ENCODE measurements at regions not wholly inside any gene's neighbourhood (a gene's known extent, or its start where the extent isn't known, plus 50 kb on each side); places are given as distances from the start of the nearest gene placed in this dataset.
"Not testable (repeated sequence)": the region's sequence is repeated elsewhere in the genome, so short reads cannot be mapped to it uniquely, and the experiment has no call there.

DNA sequence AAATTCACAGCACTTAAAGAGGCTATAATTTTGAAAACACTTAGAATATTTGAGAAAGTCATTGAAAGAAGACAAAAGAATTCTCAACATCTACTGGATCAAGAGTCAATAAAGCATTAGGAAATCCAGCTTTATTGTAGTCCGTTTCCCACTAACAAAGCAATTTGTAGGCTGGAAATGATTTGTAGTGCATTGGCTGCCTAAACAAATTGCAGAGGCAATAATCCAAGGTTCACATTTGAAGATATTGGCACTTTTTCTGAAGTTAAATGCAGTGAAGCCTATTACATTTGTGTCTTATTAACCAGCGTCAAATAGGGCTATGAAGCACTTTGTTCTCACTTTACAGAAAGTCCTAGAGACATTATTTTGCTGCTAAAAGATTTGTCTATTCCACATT is 848.1 kb upstream of the SLITRK1 start:
- no peak for DNase-seq (ENCODE audit: insufficient read length, low spot score)
- no peak for FAIRE-seq
- TF ChIP-seq, protein P1, sequence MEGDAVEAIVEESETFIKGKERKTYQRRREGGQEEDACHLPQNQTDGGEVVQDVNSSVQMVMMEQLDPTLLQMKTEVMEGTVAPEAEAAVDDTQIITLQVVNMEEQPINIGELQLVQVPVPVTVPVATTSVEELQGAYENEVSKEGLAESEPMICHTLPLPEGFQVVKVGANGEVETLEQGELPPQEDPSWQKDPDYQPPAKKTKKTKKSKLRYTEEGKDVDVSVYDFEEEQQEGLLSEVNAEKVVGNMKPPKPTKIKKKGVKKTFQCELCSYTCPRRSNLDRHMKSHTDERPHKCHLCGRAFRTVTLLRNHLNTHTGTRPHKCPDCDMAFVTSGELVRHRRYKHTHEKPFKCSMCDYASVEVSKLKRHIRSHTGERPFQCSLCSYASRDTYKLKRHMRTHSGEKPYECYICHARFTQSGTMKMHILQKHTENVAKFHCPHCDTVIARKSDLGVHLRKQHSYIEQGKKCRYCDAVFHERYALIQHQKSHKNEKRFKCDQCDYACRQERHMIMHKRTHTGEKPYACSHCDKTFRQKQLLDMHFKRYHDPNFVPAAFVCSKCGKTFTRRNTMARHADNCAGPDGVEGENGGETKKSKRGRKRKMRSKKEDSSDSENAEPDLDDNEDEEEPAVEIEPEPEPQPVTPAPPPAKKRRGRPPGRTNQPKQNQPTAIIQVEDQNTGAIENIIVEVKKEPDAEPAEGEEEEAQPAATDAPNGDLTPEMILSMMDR (IDR thresholded peaks at IDR 0.05; ENCODE audit: insufficient read depth, missing control alignments) = no peak

DNA sequence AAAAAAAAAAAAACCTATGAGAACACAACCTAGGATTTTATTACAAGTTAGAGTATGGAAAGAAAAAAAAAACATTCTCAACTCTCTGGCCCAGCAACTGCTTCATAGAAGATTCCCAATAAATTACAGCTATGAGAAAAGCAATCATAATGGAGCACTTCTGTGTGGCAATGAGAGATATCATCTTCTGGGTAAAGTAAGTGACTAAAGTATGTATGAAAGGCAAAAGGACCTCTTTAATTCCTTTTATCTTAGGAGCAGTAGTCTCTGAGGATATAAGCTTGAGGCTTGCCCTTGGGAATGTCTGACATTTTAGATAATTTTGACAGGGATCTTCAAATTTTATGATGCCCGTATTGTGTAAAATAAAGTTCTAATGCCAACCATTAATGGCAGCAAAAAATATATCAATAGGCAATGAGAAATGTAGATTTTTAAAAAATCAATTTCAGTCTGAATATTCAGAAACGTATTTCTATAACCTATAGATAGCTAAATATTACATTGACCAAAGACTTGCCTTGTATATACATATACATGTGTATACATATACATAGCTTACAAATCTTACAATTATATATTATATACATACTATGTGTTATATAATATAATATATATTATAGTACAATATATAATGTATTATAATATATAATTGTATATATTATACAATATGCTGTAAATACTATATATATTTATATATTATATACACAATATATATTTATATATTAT is 823.9 kb upstream of the SLITRK1 start:
- FAIRE-seq (no peak), DNase-seq (ENCODE audit: insufficient read length, low spot score) (no peak)
- TF ChIP-seq, protein P1 (IDR thresholded peaks at IDR 0.05; ENCODE audit: insufficient read depth, missing control alignments) = no peak

DNA sequence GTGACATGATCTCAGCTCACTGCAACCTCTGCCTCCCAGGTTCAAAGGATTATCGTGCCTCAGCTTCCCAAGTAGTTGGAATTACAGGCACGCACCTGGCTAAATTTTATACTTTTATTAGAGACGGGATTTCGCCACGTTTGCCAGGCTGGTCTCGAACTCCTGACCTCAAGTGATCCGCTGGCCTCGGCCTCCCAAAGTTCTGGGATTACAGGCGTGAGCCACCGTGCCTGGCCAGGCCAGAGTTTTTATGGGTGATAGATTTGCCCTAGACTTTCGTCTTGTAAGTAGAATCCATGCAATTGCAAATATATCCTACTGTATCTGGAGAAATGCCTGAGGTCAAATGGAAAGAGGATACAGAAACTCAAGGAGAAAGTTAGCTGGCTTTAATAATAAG is 819.9 kb upstream of the SLITRK1 start:
- FAIRE-seq (no peak), DNase-seq (ENCODE audit: insufficient read length, low spot score) (no peak)
- TF ChIP-seq, protein P1 (IDR thresholded peaks at IDR 0.05; ENCODE audit: insufficient read depth, missing control alignments) = no peak

DNA sequence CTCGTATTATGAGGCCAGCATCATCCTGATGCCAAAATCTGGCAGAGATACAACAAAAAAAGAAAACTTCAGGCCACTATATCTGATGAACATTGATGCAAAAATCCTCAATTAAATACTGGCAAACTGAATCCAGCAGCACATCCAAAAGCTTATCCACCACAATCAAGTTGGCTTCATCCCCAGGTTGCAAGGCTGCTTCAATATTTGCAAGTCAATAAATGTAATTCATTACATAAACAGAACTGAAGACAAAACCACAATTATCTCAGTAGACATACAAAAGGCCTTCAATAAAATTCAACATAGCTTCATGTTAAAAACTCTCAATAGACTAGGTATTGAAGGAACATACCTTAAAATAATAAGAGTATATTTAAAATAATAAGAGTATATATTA is 815.3 kb upstream of the SLITRK1 start:
- not testable (repeated sequence) for DNase-seq (ENCODE audit: insufficient read length, low spot score); FAIRE-seq

DNA sequence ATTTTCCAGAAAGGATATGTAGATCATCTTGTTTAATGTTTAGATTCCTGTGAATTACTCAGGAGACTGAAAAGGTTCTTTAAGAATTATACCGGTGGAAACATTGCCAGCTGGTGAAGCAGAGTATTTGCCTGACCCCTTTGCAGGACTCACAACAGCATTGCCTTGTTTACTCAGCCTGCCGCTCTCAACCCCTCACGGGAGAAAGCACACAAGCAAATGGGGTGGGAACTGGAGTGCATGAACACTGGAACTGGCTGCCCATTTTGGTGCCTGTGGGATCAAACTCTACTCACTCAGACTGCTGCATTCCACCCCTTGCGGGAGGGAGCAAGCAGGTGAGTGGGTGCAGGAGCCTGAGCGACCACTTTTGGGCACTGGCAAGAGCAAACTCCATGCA is 804.7 kb upstream of the SLITRK1 start:
- DNase-seq (ENCODE audit: insufficient read length, low spot score) = no peak
- TF ChIP-seq, protein P1 (IDR thresholded peaks at IDR 0.05; ENCODE audit: insufficient read depth, missing control alignments) = no peak
- no peak for FAIRE-seq

DNA sequence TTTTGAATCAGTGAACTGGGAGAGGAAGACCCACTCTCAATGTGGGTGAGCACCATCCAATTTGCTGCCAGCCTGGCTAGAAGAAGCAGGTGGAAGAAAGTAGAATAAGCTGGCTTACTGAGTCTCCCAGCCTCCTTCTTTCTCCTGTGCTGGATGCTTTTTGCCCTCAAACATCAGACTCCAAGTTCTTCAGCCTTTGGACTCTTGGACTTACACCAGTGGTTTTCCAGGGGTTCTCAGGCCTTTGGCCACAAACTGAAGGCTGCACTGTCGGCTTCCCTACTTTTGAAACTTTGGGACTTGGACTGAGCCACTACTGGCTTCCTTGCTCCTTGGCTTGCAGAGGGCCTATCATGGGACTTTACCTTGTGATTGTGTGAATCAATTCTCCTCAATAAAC is 804.2 kb upstream of the SLITRK1 start:
- DNase-seq (ENCODE audit: insufficient read length, low spot score) (no peak), FAIRE-seq (no peak)
- TF ChIP-seq, protein P1 (IDR thresholded peaks at IDR 0.05; ENCODE audit: insufficient read depth, missing control alignments) = no peak

DNA sequence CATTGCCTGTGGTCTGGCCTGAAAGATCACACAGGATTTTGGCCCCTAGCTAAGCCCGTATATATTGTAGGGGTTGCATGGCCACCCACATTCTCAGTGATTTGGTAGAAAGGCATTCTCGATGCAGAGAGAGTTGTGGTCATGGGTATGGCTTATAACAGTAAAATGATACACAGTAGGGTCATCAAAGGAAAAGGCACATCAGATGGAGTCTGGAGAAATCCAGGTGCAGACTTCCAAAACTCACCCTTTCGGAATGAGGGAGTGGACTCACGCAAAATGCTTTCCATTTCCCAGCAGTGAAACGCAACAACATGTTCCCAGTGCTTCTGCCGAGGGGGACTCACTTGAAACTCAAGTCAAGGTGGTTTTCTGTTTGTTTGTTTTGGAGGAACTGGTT is 802.5 kb upstream of the SLITRK1 start:
- TF ChIP-seq, protein P1 (IDR thresholded peaks at IDR 0.05; ENCODE audit: insufficient read depth, missing control alignments) = no peak
- no peak for DNase-seq (ENCODE audit: insufficient read length, low spot score)
- FAIRE-seq = no peak
